GM18508 (cell line): ENCODE measurements at regions not wholly inside any gene's neighbourhood (a gene's known extent, or its start where the extent isn't known, plus 50 kb on each side); places are given as distances from the start of the nearest gene placed in this dataset.

Experiments used
- ATAC-seq: cut with Tn5 transposase; IDR thresholded peaks from one replicate; pipeline ENCODE4 v1.9.1; 2021; ENCODE audit warnings: moderate number of reproducible peaks; ENCODE audit not compliant: insufficient read depth, unreplicated experiment

- ATAC-seq: no peak
These were observed 133.4 kb upstream of the ACP3 start for GRCh38 chr3:132183811-132184210.

- ATAC-seq: no peak
These were observed 129.5 kb upstream of the ACP3 start for GRCh38 chr3:132187746-132188145.

GRCh38 chr3:132189601-132190000 is 127.6 kb upstream of the ACP3 start:
- ATAC-seq: no peak

DNA sequence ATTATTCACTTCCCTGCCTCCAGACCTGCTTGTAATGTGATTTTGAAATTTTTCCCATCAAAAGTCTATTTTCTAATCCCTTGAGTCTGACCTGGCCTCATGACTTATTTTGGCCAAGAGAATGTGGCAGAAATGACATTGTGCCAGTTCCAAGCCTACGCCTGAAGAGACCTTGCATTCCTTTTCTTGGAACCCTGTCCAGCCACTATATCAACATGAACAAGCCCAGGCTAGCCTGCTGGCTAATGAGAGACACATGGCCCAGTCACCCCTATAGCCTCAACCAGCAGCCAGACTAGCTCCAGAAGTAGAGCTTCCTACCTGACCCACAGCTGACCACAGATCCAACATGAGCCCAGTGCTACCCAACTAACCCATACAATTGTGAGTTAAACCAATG is 121.1 kb upstream of the ACP3 start:
- no peak for ATAC-seq

DNA sequence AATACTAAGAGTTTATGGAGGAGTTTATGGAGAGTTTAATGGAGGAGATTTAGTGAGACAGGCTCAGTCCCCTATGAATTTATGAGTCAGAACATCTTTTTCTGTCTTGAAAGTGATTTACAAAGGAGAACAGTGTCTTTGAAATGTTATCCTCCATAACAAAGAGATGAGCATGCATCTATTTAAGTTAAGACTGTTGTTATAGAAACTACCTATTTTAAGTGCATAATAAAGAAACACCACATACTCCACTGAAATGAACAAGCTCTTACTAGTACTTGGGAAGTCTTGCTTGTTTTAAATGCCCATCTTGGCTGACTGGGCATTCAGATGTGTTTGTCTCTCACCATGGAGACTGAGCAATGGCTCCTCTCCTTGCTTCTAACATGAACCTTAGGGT is 118.7 kb upstream of the ACP3 start:
- ATAC-seq: no peak

DNA sequence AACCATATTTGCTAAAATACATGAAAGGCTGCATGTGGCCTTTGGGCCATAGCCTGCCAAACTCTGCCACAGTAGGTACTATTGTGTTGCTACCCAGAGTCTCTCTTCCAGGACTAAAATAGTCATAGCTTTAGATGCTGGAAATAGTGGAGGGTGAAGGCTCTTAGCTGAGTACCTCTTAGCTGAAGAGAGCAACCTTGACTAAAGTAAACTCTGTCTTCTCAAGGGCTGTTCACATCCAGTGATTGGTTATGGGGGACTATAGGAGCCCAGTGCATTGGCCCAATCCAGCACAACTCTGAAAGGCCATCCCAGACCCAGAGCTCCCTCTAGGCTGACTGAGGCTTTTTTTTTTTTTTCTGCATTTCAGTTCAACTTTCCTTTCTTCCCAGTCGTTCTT is 117.8 kb upstream of the ACP3 start:
- no peak for ATAC-seq

- ATAC-seq: no peak
These were observed 114.6 kb upstream of the ACP3 start for GRCh38 chr3:132202586-132202985.

DNA sequence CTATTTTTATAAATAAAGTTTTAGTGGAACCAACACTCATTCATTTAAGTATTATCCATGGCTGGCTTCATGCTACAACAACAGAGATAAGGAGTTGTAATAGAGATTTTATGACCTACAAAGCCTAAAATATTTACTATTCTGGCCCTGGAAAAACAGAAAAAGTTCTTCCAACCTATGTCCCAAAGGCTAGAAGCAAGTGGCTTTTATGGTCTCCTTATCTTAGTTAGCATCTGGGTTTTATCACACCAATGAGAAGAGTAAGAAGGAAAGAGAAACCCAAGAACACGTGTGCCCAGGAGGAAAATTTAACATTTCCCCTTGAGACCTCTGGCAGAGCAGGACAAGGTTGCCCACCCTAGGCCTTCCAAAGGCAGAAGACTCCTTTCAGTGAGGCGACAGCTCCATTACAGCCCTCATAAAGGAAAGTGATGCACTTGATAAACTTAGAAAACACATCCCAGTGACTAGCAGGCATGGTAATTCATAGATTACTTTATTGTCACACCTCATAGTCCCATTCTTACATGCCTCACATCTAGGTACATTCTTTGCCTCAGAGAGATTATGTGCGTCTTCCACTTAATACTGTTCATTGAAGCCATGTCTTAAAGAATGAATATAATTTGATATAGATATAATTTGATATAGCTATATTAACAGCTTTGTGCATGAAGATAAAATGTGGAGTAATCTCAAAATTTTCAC is 113.2 kb upstream of the ACP3 start:
- no peak for ATAC-seq

DNA sequence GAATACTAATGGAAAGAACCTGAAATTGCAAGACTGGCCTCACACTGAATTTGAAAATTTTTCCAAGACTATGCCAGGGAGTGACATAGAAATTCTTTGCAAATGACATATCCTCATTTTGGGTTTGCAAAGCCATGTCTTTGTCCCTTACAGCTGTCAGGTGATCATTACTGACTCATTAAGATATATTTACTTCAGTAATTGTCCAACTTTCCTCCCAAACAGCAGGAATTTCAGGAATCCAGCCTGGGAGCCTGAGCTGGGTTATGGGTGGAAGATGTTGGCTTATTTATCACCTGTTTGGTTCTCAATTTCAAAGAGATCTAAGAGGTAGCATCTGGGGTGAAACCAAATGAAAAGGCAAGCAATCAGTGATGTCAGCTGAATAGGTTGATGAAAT is 111.6 kb upstream of the ACP3 start:
- no peak for ATAC-seq

DNA sequence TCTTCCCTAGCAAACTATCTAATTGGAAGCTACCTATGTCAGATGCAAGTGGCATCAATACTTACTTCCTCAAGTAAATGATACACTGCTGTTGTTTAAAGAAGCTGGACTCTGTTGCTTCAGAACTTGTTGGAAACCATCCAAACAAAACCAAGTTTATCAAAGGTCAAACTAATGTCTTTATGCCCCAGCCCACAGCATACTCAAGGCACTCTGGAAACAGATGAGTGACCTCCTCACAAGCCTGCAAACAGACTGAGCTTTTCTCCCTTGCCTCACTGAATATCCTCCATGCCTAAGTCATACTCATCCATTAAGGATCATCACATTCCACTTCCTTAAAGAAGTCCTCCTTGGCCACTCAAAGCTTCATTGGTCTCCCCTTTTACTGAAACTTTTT is 107.4 kb upstream of the ACP3 start:
- no peak for ATAC-seq

DNA sequence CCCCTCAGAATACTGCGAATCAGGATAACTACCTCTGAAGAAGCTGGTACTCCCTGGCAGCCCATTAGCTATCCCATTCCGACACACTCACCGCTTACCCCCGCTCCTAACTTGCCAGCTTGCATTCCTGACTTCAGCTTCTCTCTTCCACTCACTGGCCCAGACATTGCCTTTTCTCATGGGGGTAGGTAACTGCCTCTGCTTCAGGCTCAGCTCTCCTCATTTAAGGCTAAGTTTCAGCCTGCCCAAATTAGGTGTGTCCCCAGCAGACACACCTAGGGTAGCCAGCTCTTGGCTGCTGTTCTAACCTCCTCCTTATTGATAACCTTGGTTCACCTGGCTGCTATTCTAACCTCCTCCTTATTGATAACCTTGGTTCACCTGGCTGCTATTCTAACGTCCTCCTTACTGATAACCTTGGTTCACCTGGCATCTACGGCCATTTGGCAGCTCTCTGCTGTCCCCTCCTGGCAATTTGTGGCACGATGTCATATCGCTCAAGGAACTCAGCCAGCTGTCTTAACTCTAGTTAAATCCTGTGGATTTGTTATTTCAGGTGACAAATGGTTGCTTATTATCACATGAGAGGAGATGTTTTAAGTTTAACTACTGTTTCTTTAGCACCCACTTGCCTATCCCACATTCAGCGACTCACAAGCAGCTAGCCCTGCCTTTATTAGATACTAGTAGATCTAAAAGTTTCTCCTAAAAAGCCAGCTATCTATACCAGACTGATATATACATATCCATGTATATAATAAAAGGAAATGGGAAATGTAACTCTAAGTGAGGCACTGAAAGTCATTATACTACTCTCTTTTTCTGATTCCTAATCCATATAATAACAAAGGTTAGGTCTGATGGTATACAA is 106.5 kb upstream of the ACP3 start:
- ATAC-seq: no peak

GRCh38 chr3:132211896-132212295 is 105.3 kb upstream of the ACP3 start:
- ATAC-seq: no peak

DNA sequence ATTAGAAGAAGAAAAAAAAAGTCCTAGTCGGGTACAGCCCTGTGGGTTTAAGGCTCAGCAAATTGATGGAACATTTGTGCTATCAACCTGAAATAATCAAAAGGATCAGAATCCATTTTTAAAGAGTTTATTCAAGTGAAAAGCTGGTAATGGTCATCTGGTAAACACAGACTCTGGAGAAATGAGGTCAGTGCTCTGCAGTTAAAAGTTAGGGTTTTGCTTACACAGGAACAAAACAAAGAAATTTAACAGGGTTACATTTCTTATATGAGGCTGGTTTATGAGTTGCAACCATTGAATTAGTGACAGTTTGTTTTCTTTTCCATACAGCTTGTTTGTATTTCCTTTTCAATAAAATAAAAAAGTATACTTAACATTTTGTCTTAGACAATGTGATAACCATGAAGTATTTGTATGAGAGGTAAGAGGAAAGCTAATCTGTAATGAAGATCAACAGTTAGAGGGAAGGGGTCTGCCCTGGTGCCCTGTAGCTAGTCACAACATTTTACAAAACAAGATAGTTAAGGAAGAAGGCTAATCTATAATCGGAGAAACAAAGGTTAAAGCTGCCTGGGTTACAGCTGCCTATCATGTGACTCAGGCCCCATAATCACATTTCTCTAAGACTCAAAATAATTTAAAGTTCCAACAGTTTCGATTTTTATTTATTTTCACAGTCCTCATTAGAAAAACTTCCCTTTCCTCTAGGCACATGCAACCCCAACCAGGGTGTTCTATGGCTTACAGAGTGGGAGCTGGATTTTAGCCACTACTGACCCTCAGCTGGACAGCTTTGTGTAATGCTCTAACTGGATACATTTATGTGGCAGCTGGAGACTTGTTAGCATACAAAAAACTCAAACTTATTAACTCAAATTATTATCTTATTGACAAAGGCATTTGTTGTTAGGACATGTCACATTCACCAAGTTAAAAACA is 98.1 kb upstream of the ACP3 start:
- ATAC-seq: no peak

- no peak for ATAC-seq
These were observed 96.2 kb upstream of the ACP3 start for GRCh38 chr3:132220986-132221385.

GRCh38 chr3:132222868-132223538 is 94.2 kb upstream of the ACP3 start:
- ATAC-seq: no peak

DNA sequence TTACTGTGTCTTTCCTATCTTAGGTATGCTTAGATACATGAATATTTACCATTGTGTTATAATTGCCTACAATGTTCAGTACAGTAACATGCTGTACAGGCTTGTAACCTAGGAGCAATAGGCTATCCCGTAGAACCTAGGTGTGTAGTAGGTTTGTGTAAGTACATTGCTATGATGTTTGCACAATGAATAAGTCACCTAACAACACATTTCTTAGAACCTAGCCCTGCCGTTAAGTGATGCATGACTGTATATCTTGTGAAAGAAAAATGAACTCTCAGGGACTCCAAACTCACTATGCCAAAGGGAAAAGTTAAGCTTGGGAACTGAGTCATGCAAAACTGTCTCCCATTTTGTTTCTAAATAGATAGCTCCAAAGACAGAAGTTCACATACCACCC is 91.5 kb upstream of the ACP3 start:
- ATAC-seq: no peak

DNA sequence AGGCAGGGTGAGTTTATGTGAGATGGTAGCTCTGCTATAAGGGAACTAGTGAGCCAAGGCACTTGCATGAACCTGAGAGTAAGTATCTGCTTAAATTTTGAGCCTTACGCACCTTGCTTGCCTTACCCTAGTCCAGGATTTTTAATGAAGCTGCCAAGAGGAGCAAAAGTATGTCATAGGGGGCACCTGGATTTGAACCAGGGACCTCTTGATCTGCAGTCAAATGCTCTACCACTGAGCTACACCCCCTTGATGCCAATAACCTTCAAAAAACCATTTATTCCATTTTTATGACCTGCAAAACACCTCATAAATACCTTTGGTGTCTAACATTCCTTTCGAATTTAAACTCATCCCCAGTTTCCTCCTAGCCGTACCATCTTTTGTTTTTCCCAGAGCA is 88.3 kb upstream of the ACP3 start:
- ATAC-seq: no peak

- no peak for ATAC-seq
These were observed 87.6 kb upstream of the ACP3 start for GRCh38 chr3:132229641-132230040.

GRCh38 chr3:132230156-132231000 is 86.8 kb upstream of the ACP3 start:
- no peak for ATAC-seq
